CD14-positive monocyte (primary cell): ENCODE measurements at regions not wholly inside any gene's neighbourhood (a gene's known extent, or its start where the extent isn't known, plus 50 kb on each side); places are given as distances from the start of the nearest gene placed in this dataset.

Experiments
- DNase-seq, 3 donors: peaks; one replicate each; pipeline ENCODE4 v3.0.0-alpha.2; 2011 to 2022
- H2AFZ ChIP-seq: 2 replicates; pipeline ENCODE4 v1.6.0; 2012; ENCODE audit warnings: mild to moderate bottlenecking, low read depth, low read length, inconsistent platforms; ENCODE audit not compliant: insufficient read depth, poor library complexity, severe bottlenecking
- H3K27ac ChIP-seq, 2 donors: 1 replicate in 1 of 2; 2 replicates in 1 of 2; pipeline ENCODE4 v1.5.1; 2012 to 2013; ENCODE audit warnings: low read length in 2 of 2, control low read depth in 1 of 2, inconsistent platforms in 1 of 2, low read depth in 1 of 2, mild to moderate bottlenecking in 1 of 2
- H3K27me3 ChIP-seq, 2 donors: one replicate each; pipeline versions ENCODE4 v1.6.0 to v1.6.1; 2011 to 2013; ENCODE audit warnings: low read length in 2 of 2; ENCODE audit not compliant: control insufficient read depth in 2 of 2, insufficient read depth in 2 of 2
- H3K36me3 ChIP-seq, 2 donors: replicated peaks in 1 of 2; 1 replicate in 1 of 2; 2 replicates in 1 of 2; pipeline versions ENCODE4 v1.5.1 to v1.6.1; 2012 to 2013; ENCODE audit warnings: low read length in 2 of 2, control low read depth in 1 of 2, inconsistent platforms in 1 of 2, mild to moderate bottlenecking in 1 of 2; ENCODE audit not compliant: insufficient read depth in 2 of 2, control insufficient read depth in 1 of 2
- H3K4me1 ChIP-seq, 2 donors: 1 replicate in 1 of 2; 2 replicates in 1 of 2; pipeline versions ENCODE4 v1.5.1 to v1.6.1; 2012 to 2013; ENCODE audit warnings: low read length in 2 of 2, control low read depth in 1 of 2, inconsistent platforms in 1 of 2, mild to moderate bottlenecking in 1 of 2, moderate library complexity in 1 of 2; ENCODE audit not compliant: insufficient read depth in 2 of 2, control insufficient read depth in 1 of 2
- H3K4me2 ChIP-seq: replicated peaks from 2 replicates; pipeline ENCODE3; 2012; ENCODE audit warnings: low read length, moderate library complexity, mild to moderate bottlenecking; ENCODE audit not compliant: poor library complexity, severe bottlenecking; ENCODE audit errors: extremely low read depth
- H3K4me3 ChIP-seq, 3 experiments: fragments of 200-600 bp in 1 of 3; sonication (generic) in 1 of 3; replicated peaks in 1 of 3; 1 replicate in 2 of 3; 2 replicates in 1 of 3; pipeline ENCODE4 v1.5.1; 2011 to 2013; ENCODE audit warnings: low read length in 3 of 3, mild to moderate bottlenecking in 3 of 3, control low read depth in 2 of 3, low read depth in 2 of 3, inconsistent platforms in 1 of 3, moderate library complexity in 1 of 3
- H3K79me2 ChIP-seq: 2 replicates; pipeline ENCODE4 v1.6.0; 2012; ENCODE audit warnings: mild to moderate bottlenecking, control low read depth, inconsistent platforms, low read length, moderate library complexity; ENCODE audit not compliant: insufficient read depth
- H3K9ac ChIP-seq: 2 replicates; pipeline ENCODE4 v1.6.0; 2017; ENCODE audit warnings: low read length, mild to moderate bottlenecking; ENCODE audit not compliant: insufficient read depth, poor library complexity, severe bottlenecking
- H3K9me3 ChIP-seq, 2 donors: replicated peaks in 1 of 2; 1 replicate in 1 of 2; 2 replicates in 1 of 2; pipeline versions ENCODE4 v1.5.1 to v1.6.1; 2012 to 2013; ENCODE audit warnings: low read length in 2 of 2, control low read depth in 1 of 2; ENCODE audit not compliant: control insufficient read depth in 1 of 2, insufficient read depth in 1 of 2
- H4K20me1 ChIP-seq: 2 replicates; pipeline ENCODE4 v1.6.0; 2012; ENCODE audit warnings: mild to moderate bottlenecking, low read length, control low read depth, moderate library complexity; ENCODE audit not compliant: insufficient read depth
- H3K27ac Mint-ChIP-seq, 7 donors: one replicate each; pipeline ENCODE4 v1.8.0; 2020; ENCODE audit warnings: mild to moderate bottlenecking in 7 of 7, mixed read lengths in 7 of 7, moderate library complexity in 6 of 7, inconsistent platforms in 2 of 7
- H3K27me3 Mint-ChIP-seq, 3 donors: one replicate each; pipeline ENCODE4 v1.8.0; 2021 to 2022; ENCODE audit warnings: low read depth in 3 of 3, mild to moderate bottlenecking in 3 of 3, mixed read lengths in 3 of 3, moderate library complexity in 3 of 3, inconsistent platforms in 1 of 3
- H3K36me3 Mint-ChIP-seq, 2 donors: one replicate each; pipeline ENCODE4 v1.8.0; 2020; ENCODE audit warnings: mixed read lengths in 2 of 2, inconsistent platforms in 1 of 2, mild to moderate bottlenecking in 1 of 2
- H3K4me1 Mint-ChIP-seq: one replicate; pipeline ENCODE4 v1.8.0; 2020; ENCODE audit warnings: mild to moderate bottlenecking, mixed read lengths
- H3K4me3 Mint-ChIP-seq, 2 donors: one replicate each; pipeline ENCODE4 v1.8.0; 2020; ENCODE audit warnings: mild to moderate bottlenecking in 2 of 2, mixed read lengths in 2 of 2, moderate library complexity in 1 of 2
- H3K9me3 Mint-ChIP-seq, 7 donors: one replicate each; pipeline ENCODE4 v1.8.0; 2020 to 2022; ENCODE audit warnings: mixed read lengths in 7 of 7, mild to moderate bottlenecking in 6 of 7, moderate library complexity in 6 of 7, inconsistent platforms in 2 of 7
- CTCF ChIP-seq: fragments of 200-600 bp; IDR thresholded peaks from one replicate; pipeline ENCODE4 v1.8.0; 2022; ENCODE audit warnings: antibody characterized with exemption, mild to moderate bottlenecking
- WGBS: methylation state at CpG from one replicate; pipeline ENCODE4 v1.1.5; 2013; ENCODE audit warnings: missing lambda C conversion rate; ENCODE audit not compliant: insufficient coverage; 5-methylcytosine and 5-hydroxymethylcytosine counted together
- intact Hi-C, 2 donors: fragments of 100-400 bp; cut with micrococcal nuclease; formaldehyde crosslinking; loops; one replicate each; pipeline versions ENCODE4 v1.15.0 to v1.15.1; 2023

DNA sequence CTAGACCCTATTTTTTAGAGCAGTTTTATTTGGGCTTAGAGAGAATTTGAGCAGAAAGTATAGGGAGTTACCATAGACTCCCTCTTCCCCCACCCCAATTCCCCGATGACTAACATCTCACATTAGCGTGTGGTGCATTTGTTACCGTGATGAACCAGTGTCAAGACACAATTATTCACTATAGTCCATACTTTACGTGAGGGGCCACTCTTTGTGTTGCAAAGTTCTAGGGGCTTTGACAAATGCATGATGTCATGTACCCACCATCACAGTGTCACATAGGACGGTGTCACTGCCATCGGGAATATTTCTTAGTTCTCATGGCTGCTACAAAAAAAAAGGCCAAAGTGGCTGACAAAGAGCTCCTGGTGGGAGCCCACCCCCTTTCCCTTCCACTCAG lies 119.1 kb downstream of the PHETA1 start:
- H3K27ac ChIP-seq, result no peak overlapping the region
- H3K79me2 ChIP-seq, result no peaks in the 10 kb centered on the region
- H3K4me2 ChIP-seq, result no peak overlapping the region
- Mint-ChIP-seq H3K4me3 (no peak overlapping the region), H3K27me3 (peaks cover 0 to 2% (median 0%) of the 10 kb centered on the region in 3 donors), H3K27ac (no peak overlapping the region), H3K4me1 (peaks cover 20% of the 10 kb centered on the region), H3K36me3 (no peaks in the 10 kb centered on the region), H3K9me3 (peaks cover 0 to 9% (median 2%) of the 10 kb centered on the region in 7 donors)
- H4K20me1 ChIP-seq, result no peaks in the 10 kb centered on the region
- no peak overlapping the region for H3K9ac ChIP-seq
- H3K27me3 ChIP-seq, result no peaks in the 10 kb centered on the region
- H3K4me1 ChIP-seq, result peaks cover 16 to 18% of the 10 kb centered on the region in 2 donors
- H3K9me3 ChIP-seq, result no peaks in the 10 kb centered on the region
- no peak overlapping the region for H3K4me3 ChIP-seq
- TF ChIP-seq CTCF, result no peak
- DNase-seq, result no peak
- WGBS, result 98% methylated on average over 4 of the region's 6 CpGs
- no peaks in the 10 kb centered on the region for H3K36me3 ChIP-seq
- intact Hi-C loops, result no loop called here
- no peak overlapping the region for H2AFZ ChIP-seq

GRCh38 chr12:111249018-111249370 lies 119.9 kb downstream of the PHETA1 start:
- no peak for DNase-seq
- H3K36me3 ChIP-seq, result no peaks in the 10 kb centered on the region
- Mint-ChIP-seq H3K27ac (no peak overlapping the region), H3K4me3 (no peak overlapping the region), H3K4me1 (peaks cover 20% of the 10 kb centered on the region), H3K27me3 (peaks cover 0 to 2% (median 0%) of the 10 kb centered on the region in 3 donors), H3K36me3 (no peaks in the 10 kb centered on the region), H3K9me3 (peaks cover 4 to 17% (median 7%) of the 10 kb centered on the region in 7 donors)
- peaks cover 16 to 18% of the 10 kb centered on the region in 2 donors for H3K4me1 ChIP-seq
- H3K9me3 ChIP-seq, result peaks cover 5 to 6% of the 10 kb centered on the region in 2 donors
- intact Hi-C loops, result no loop called here
- 91% methylated on average over 5 of the region's 10 CpGs for WGBS
- no peaks in the 10 kb centered on the region for H4K20me1 ChIP-seq
- H3K27me3 ChIP-seq, result no peaks in the 10 kb centered on the region
- TF ChIP-seq CTCF, result no peak
- no peak overlapping the region for H3K4me3 ChIP-seq
- no peak overlapping the region for H3K4me2 ChIP-seq
- no peak overlapping the region for H2AFZ ChIP-seq
- no peak overlapping the region for H3K9ac ChIP-seq
- H3K27ac ChIP-seq, result no peak overlapping the region
- no peaks in the 10 kb centered on the region for H3K79me2 ChIP-seq
